Heart right ventricle (tissue), 16 donors: ENCODE measurements at regions not wholly inside any gene's neighbourhood (a gene's known extent, or its start where the extent isn't known, plus 50 kb on each side); places are given as distances from the start of the nearest gene placed in this dataset.

Experiments
- ATAC-seq, 8 donors: fragments of 200-7000 bp; cut with Tn5 transposase; one replicate each; pipeline ENCODE4 v1.9.1; 2020; ENCODE audit warnings: mild to moderate bottlenecking in 8 of 8, moderate library complexity in 8 of 8, moderate number of reproducible peaks in 1 of 8
- DNase-seq, 2 donors: peaks; one replicate each; pipeline ENCODE4 v3.0.0-alpha.2; 2020
- H3K27ac ChIP-seq, 10 donors: fragments of 200-600 bp; sonication (generic) in 2 of 10; one replicate each; pipeline versions ENCODE4 v1.5.0 to v1.8.0; 2020 to 2022; ENCODE audit warnings: mild to moderate bottlenecking in 3 of 10
- H3K27me3 ChIP-seq, 7 donors: fragments of 200-600 bp; one replicate each; pipeline ENCODE4 v1.8.0; 2021 to 2022; ENCODE audit warnings: mild to moderate bottlenecking in 2 of 7
- H3K36me3 ChIP-seq, 9 donors: fragments of 200-600 bp; sonication (generic) in 1 of 9; one replicate each; pipeline versions ENCODE4 v1.5.0 to v1.8.0; 2020 to 2022; ENCODE audit warnings: mild to moderate bottlenecking in 2 of 9
- H3K4me1 ChIP-seq, 9 donors: fragments of 200-600 bp; sonication (generic) in 1 of 9; one replicate each; pipeline versions ENCODE4 v1.5.0 to v1.8.0; 2020 to 2022; ENCODE audit warnings: mild to moderate bottlenecking in 4 of 9
- H3K4me3 ChIP-seq, 10 donors: fragments of 200-600 bp; sonication (generic) in 2 of 10; one replicate each; pipeline versions ENCODE4 v1.5.0 to v1.8.0; 2020 to 2022; ENCODE audit warnings: mild to moderate bottlenecking in 7 of 10, moderate library complexity in 2 of 10
- H3K9me3 ChIP-seq, 11 donors: fragments of 200-600 bp in 10 of 11; sonication (generic) in 2 of 11; one replicate each; pipeline versions ENCODE4 v1.5.0 to v1.8.0; 2013 to 2022; ENCODE audit warnings: mild to moderate bottlenecking in 2 of 11, control low read depth in 1 of 11, moderate library complexity in 1 of 11
- CTCF ChIP-seq, 9 donors: fragments of 200-600 bp; sonication (generic) in 2 of 9; IDR thresholded peaks; one replicate each; pipeline versions ENCODE4 v1.5.0 to v1.8.0; 2021 to 2022; ENCODE audit warnings: antibody characterized with exemption in 9 of 9, mild to moderate bottlenecking in 5 of 9, moderate library complexity in 1 of 9
- WGBS, 2 donors: extraction: QIAGEN DNeasy Blood & Tissue Kit; methylation state at CpG; one replicate each; pipeline ENCODE4 v1.1.7; 2013; ENCODE audit warnings: inconsistent platforms in 1 of 2; 5-methylcytosine and 5-hydroxymethylcytosine counted together
- intact Hi-C, 10 donors: fragments of 100-400 bp; cut with DNase I; formaldehyde crosslinking; loops; one replicate each; pipeline versions ENCODE4 v1.11.1 to v1.14.2; 2022
- donor health status: Arrhythmogenic right ventricular cardiomyopathy.
- donor health status: ischemic (EF 13 %, LVEDD 7.1; RV severe dilation, severe dysfunction).
- donor health status: healthy with polysubstance abuse.
- donor health status: DM: no; HTN: yes; CAD: no.
- donor health status: DM: no; HTN: no; CAD: no.
- donor health status: ischemic (EF 25% LVEDD 6.9; RV normal size, moderate dysfunction).
- donor health status: ischemic (EF 25% LVEDD 5.7; RV mildly dilated, moderate dysfunction).
- donor health status: healthy.
- donor health status: DM: yes; HTN: yes; CAD: no.
- donor health status: Ischemic cardiomyopathy.
- donor health status: ischemic (EF 35%, LVEDD 5.7; RV mildly dilated, moderate dysfunction).
- donor health status: nonischemic (EF 11% LVEDD 7.7; RV severe dilation, severe dysfunction).
- donor health status: DM: yes; HTN: yes; CAD: no.
- donor health status: PGD.
- donor health status: ischemic (EF 29% LVEDD 5.4; RV normal size, mild dysfunction).
- donor health status: nonischemic (EF 23%, LVEDD 6.1; RV moderate dilation, normal function).

GRCh38 chr6:54019860-54020259 lies 91.4 kb upstream of the MLIP start:
- H3K27ac ChIP-seq, result peak overlapping the region; percentile 60 to 87 (median 76)
- no peaks in the 10 kb centered on the region for H3K9me3 ChIP-seq
- H3K36me3 ChIP-seq, result no peaks in the 10 kb centered on the region
- TF ChIP-seq CTCF (IDR thresholded peaks at IDR 0.05), result no peak
- DNase-seq (no peak), ATAC-seq (peak in 5 of 8 donors; percentile 41 to 75 (median 57))
- peak overlapping the region; percentile 32 to 56 (median 44) for H3K4me3 ChIP-seq
- peaks cover 0 to 8% (median 0%) of the 10 kb centered on the region in 9 donors for H3K4me1 ChIP-seq
- H3K27me3 ChIP-seq, result no peaks in the 10 kb centered on the region
- intact Hi-C loops, result loop anchor here in 1 of 10 donors (5.0 to 10.0 kb wide), 2 partner anchors 37 to 65 kb away; no protein-coding TSS in a partner anchor

GRCh38 chr6:54020334-54020733 lies 90.9 kb upstream of the MLIP start:
- H3K4me1 ChIP-seq, result peaks cover 0 to 8% (median 0%) of the 10 kb centered on the region in 9 donors
- intact Hi-C loops, result no loop called here
- H3K4me3 ChIP-seq, result peak overlapping the region; percentile 32 to 56 (median 44)
- DNase-seq (no peak), ATAC-seq (peak in 3 of 8 donors; percentile 3 to 7 (median 5))
- H3K27me3 ChIP-seq, result no peaks in the 10 kb centered on the region
- H3K9me3 ChIP-seq, result no peaks in the 10 kb centered on the region
- TF ChIP-seq CTCF (IDR thresholded peaks at IDR 0.05), result no peak
- 39 to 54% methylated on average over 3 of the region's 3 CpGs for WGBS, 2 donors
- H3K36me3 ChIP-seq, result no peaks in the 10 kb centered on the region
- H3K27ac ChIP-seq, result peak overlapping the region; percentile 60 to 87 (median 76)

GRCh38 chr6:54026652-54027400 lies 84.4 kb upstream of the MLIP start:
- Histone ChIP-seq H3K36me3 (no peaks in the 10 kb centered on the region), H3K27me3 (no peaks in the 10 kb centered on the region), H3K9me3 (no peaks in the 10 kb centered on the region), H3K27ac (peak overlapping the region in 1 of 10 donors; percentile 27), H3K4me3 (no peak overlapping the region), H3K4me1 (peaks cover 0 to 42% (median 12%) of the 10 kb centered on the region in 9 donors)
- intact Hi-C loops, result no loop called here
- no peak for TF ChIP-seq CTCF (IDR thresholded peaks at IDR 0.05)
- ATAC-seq, result no peak
- no peak for DNase-seq

GRCh38 chr6:54028170-54028569 lies 83.1 kb upstream of the MLIP start:
- ATAC-seq, result no peak
- DNase-seq, result no peak
- no peak for TF ChIP-seq CTCF (IDR thresholded peaks at IDR 0.05)
- WGBS, 2 donors, result 32 to 51% methylated on average over 3 of the region's 3 CpGs
- no peaks in the 10 kb centered on the region for H3K27me3 ChIP-seq
- intact Hi-C loops, result no loop called here
- H3K4me1 ChIP-seq, result peaks cover 0 to 52% (median 15%) of the 10 kb centered on the region in 9 donors
- no peaks in the 10 kb centered on the region for H3K36me3 ChIP-seq
- H3K9me3 ChIP-seq, result no peaks in the 10 kb centered on the region
- H3K27ac ChIP-seq, result peak overlapping the region in 3 of 10 donors; percentile 23 to 35 (median 27)
- no peak overlapping the region for H3K4me3 ChIP-seq
